Peyer's patch (tissue), 4 donors: ENCODE measurements at regions not wholly inside any gene's neighbourhood (a gene's known extent, or its start where the extent isn't known, plus 50 kb on each side); places are given as distances from the start of the nearest gene placed in this dataset.
"Not testable (repeated sequence)": the region's sequence is repeated elsewhere in the genome, so short reads cannot be mapped to it uniquely, and the experiment has no call there.

Experiments
- DNase-seq, 3 donors: peaks; one replicate each; pipeline ENCODE4 v3.0.0-alpha.2; 2017 to 2019
- H3K27ac ChIP-seq, 4 donors: fragments of 200-600 bp; sonication (generic); one replicate each; pipeline ENCODE4 v1.5.1; 2016 to 2019
- H3K27me3 ChIP-seq, 2 donors: fragments of 200-600 bp; sonication (generic); one replicate each; pipeline ENCODE4 v1.5.1; 2019
- H3K36me3 ChIP-seq, 3 donors: fragments of 200-600 bp; sonication (generic); one replicate each; pipeline ENCODE4 v1.5.1; 2016 to 2019
- H3K4me1 ChIP-seq, 4 donors: fragments of 200-600 bp; sonication (generic); one replicate each; pipeline ENCODE4 v1.5.1; 2016 to 2019
- H3K4me3 ChIP-seq, 4 donors: fragments of 200-600 bp; sonication (generic); 1 replicate in 3 of 4; 2 replicates in 1 of 4; pipeline ENCODE4 v1.5.1; 2016 to 2019; ENCODE audit warnings: mild to moderate bottlenecking in 1 of 4
- H3K9me3 ChIP-seq, 4 donors: fragments of 200-600 bp; sonication (generic); one replicate each; pipeline ENCODE4 v1.5.1; 2016 to 2019; ENCODE audit warnings: mild to moderate bottlenecking in 1 of 4
- POLR2A ChIP-seq, 2 donors: fragments of 450-650 bp; IDR thresholded peaks; one replicate each; pipeline ENCODE4 v1.5.1; 2017; ENCODE audit warnings: antibody characterized with exemption in 2 of 2, mild to moderate bottlenecking in 2 of 2, moderate library complexity in 2 of 2
- TF ChIP-seq, protein P1 (sequence below), 6 experiments: fragments of 450-650 bp in 4 of 6; fragments of 200-600 bp in 2 of 6; sonication (generic) in 1 of 6; IDR thresholded peaks; one replicate each; pipeline ENCODE4 v1.5.1; 2017 to 2019; ENCODE audit warnings: antibody characterized with exemption in 6 of 6, mild to moderate bottlenecking in 3 of 6, moderate library complexity in 1 of 6

DNA sequence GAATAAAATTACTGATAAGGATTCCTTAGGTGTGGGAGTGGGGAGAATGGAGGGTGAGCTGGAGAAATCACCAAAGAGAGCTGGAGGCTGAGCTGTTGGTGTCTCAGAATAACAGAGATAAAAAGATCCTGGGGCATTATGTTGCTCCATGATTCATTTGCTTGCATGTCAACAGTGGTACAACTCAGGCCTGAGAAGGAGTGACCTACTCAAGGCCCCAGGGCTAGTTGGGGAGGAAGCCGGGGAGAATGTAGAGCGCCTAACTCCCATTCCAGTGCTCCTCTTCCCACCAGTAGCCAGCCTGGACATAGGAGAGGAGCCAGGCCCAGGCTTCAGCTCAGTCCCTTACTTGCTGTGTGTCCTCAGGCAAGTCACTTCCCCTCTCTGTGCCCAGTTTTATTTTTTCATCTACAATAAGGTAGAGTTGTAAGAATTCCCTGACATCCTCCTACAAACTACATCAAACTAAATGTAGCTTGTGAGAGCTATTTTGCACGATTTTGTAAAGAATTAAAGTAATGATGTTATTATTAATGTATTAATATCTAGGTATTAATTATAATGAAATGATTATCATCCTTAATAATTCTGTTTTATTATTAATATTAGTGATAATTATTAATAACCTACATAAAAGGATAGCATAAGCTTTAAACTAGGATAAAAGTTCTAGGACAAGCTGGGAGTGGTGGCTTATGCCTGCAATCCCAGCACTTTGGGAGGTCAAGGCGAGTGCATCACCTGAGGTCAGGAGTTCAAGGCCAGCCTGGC, 250.9 kb upstream of the SULF2 start:
- DNase-seq = no peak
- no peaks in the 10 kb centered on the region for H3K4me1 ChIP-seq
- TF ChIP-seq, protein P1, sequence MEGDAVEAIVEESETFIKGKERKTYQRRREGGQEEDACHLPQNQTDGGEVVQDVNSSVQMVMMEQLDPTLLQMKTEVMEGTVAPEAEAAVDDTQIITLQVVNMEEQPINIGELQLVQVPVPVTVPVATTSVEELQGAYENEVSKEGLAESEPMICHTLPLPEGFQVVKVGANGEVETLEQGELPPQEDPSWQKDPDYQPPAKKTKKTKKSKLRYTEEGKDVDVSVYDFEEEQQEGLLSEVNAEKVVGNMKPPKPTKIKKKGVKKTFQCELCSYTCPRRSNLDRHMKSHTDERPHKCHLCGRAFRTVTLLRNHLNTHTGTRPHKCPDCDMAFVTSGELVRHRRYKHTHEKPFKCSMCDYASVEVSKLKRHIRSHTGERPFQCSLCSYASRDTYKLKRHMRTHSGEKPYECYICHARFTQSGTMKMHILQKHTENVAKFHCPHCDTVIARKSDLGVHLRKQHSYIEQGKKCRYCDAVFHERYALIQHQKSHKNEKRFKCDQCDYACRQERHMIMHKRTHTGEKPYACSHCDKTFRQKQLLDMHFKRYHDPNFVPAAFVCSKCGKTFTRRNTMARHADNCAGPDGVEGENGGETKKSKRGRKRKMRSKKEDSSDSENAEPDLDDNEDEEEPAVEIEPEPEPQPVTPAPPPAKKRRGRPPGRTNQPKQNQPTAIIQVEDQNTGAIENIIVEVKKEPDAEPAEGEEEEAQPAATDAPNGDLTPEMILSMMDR (IDR thresholded peaks at IDR 0.05) = no peak
- TF ChIP-seq POLR2A (IDR thresholded peaks at IDR 0.05) = no peak
- no peak overlapping the region for H3K27ac ChIP-seq
- H3K9me3 ChIP-seq = no peaks in the 10 kb centered on the region
- H3K27me3 ChIP-seq = no peaks in the 10 kb centered on the region
- H3K4me3 ChIP-seq = no peak overlapping the region
- H3K36me3 ChIP-seq = no peaks in the 10 kb centered on the region

DNA sequence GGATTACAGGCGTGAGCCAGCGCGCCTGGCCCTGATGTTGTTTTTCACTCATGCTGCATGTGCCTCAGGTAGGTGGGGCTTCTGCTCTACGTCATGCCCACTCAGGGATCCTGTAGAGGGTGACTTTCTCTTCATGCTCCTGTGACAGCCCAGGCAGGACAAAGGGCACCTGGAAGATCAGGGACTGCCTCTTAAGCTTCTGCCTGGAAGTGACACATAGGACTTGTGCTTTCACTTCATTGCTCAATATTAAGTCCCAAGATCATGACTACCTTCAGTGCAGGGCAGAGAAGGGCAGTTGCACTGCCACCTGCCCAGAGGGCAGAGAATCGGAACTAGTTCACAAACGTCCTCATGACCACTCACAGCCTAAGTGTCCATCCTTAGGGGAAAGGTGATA, 249.5 kb upstream of the SULF2 start:
- H3K4me3 ChIP-seq = no peak overlapping the region
- H3K36me3 ChIP-seq = no peaks in the 10 kb centered on the region
- no peak for DNase-seq
- TF ChIP-seq, protein P1 (IDR thresholded peaks at IDR 0.05) = no peak
- TF ChIP-seq POLR2A (IDR thresholded peaks at IDR 0.05) = no peak
- no peaks in the 10 kb centered on the region for H3K9me3 ChIP-seq
- H3K27me3 ChIP-seq = no peaks in the 10 kb centered on the region
- H3K4me1 ChIP-seq = no peaks in the 10 kb centered on the region
- H3K27ac ChIP-seq = no peak overlapping the region

DNA sequence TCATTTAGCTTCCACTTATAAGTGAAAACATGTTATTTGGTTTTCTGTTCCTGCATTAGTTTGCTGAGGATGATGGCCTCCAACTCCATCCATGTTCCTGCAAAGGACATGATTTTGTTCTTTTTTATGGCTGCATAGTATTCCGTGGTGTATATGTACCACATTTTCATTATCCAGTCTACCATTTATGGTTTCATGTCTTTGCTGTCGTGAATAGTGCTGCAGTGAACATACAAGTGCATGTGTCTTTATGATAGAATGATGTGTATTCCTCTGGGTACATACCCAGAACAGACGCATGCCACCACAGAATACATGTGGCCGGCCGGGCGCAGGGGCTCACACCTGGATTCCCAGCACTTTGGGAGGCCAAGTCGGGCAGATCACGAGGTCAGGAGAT, 247.7 kb upstream of the SULF2 start:
- not testable (repeated sequence) for H3K4me3 ChIP-seq, H3K9me3 ChIP-seq, H3K27ac ChIP-seq, H3K36me3 ChIP-seq, H3K4me1 ChIP-seq, DNase-seq, H3K27me3 ChIP-seq

DNA sequence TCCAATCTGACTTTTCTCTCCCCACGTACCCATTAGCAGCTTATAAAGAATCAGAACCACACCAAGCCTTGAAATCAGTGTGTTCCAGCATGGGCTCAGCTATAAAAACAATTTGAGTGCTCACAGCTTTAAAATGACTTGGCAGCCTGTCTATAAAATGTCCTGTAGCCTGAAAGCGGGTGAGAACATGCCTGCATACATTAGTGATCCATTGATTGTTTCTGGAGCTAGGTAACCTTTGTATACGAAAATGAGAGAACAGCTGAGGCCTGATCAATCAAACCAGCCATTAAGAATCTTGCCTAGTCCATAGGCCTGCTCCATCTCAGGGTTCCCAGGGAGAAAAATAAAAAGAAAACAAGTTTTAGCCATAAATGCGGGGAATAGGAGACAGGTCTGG, 245.8 kb upstream of the SULF2 start:
- Histone ChIP-seq H3K4me3 (no peak overlapping the region), H3K4me1 (no peaks in the 10 kb centered on the region), H3K27ac (no peak overlapping the region), H3K36me3 (no peaks in the 10 kb centered on the region), H3K9me3 (no peaks in the 10 kb centered on the region), H3K27me3 (no peaks in the 10 kb centered on the region)
- TF ChIP-seq POLR2A (IDR thresholded peaks at IDR 0.05) = no peak
- TF ChIP-seq, protein P1 (IDR thresholded peaks at IDR 0.05) = no peak
- DNase-seq = no peak

DNA sequence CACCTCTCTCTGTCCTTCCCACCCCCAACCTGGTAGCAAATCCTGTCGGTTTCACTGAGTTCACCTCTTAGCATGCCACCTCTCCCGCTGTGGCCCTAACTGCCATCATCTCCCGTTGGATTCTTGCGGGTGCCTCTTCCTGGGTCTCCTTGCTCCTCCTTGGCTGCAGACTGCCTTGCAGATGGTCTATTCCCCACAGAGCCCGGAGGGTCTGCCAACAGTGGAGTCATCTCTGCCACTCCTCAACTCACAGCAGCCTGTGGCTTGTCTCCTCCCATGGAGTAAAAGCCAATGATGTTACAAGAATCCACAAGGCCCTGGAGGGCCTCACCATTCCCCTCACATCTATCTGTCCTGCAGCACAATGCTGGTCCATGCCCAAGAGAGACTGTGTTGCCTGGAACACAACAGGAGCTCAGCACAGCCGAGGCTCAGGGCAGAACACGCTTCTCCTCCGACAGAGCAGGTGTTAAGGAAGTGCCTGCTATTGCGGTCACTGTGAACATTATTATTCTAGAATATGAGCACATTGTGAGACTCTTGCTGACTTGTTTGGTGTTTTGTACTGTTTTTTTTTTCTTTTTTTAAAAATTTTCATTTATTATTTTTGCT, 241.8 kb upstream of the SULF2 start:
- H3K4me3 ChIP-seq = no peak overlapping the region
- no peak overlapping the region for H3K27ac ChIP-seq
- DNase-seq = no peak
- H3K4me1 ChIP-seq = no peaks in the 10 kb centered on the region
- no peaks in the 10 kb centered on the region for H3K36me3 ChIP-seq
- TF ChIP-seq POLR2A (IDR thresholded peaks at IDR 0.05) = no peak
- H3K9me3 ChIP-seq = no peaks in the 10 kb centered on the region
- no peaks in the 10 kb centered on the region for H3K27me3 ChIP-seq

DNA sequence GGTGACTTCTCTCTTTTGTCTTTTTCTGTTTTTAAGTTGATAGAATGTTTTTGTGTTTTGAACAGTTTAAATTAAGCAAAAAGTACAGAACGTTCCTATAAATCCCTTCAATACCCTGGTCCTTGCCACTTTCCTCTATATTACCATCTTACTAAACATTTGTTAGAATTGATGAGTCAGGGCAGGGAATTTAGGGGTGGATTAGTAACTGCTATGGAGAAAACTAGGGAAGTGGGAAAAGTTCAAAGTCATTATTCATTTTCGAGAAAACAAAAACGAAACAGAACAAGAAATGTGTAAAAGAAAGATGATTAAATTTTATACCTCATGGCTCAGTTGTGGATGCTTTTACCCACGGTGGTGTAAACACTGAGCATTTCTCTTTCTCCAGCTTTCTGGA, 240.4 kb upstream of the SULF2 start:
- no peaks in the 10 kb centered on the region for H3K36me3 ChIP-seq
- TF ChIP-seq, protein P1 (IDR thresholded peaks at IDR 0.05) = no peak
- no peak for TF ChIP-seq POLR2A (IDR thresholded peaks at IDR 0.05)
- H3K27ac ChIP-seq = no peak overlapping the region
- H3K27me3 ChIP-seq = no peaks in the 10 kb centered on the region
- no peak for DNase-seq
- H3K4me3 ChIP-seq = no peak overlapping the region
- no peaks in the 10 kb centered on the region for H3K4me1 ChIP-seq
- no peaks in the 10 kb centered on the region for H3K9me3 ChIP-seq
